SW480 (cell line): ENCODE measurements at regions not wholly inside any gene's neighbourhood (a gene's known extent, or its start where the extent isn't known, plus 50 kb on each side); places are given as distances from the start of the nearest gene placed in this dataset.
"Not testable (repeated sequence)": the region's sequence is repeated elsewhere in the genome, so short reads cannot be mapped to it uniquely, and the experiment has no call there.

Experiments used
- DNase-seq: peaks from one replicate; pipeline ENCODE4 v3.0.0-alpha.2; 2016; ENCODE audit warnings: low spot score

GRCh38 chr7:20520530-20520929 is 94.9 kb upstream of the ABCB5 start:
- DNase-seq = no peak

DNA sequence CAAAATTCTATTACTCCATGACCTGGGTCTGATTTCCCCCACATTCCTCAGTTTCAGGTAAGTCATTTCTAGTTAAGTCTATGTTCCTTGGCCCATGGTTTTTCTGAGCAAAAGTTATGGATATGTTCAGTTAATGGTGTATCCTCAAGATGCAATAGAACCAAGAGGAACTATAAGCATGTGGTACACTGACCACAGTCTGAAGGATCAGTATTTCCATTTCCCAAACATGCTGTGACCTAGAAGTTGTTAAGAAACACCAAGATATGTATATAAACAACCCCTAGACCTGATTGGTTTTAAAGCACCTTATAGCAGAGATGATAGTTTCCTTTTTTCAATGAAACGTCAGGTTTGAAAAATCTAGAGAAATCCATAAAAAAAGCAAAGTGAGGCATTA is 94.2 kb upstream of the ABCB5 start:
- DNase-seq = no peak

DNA sequence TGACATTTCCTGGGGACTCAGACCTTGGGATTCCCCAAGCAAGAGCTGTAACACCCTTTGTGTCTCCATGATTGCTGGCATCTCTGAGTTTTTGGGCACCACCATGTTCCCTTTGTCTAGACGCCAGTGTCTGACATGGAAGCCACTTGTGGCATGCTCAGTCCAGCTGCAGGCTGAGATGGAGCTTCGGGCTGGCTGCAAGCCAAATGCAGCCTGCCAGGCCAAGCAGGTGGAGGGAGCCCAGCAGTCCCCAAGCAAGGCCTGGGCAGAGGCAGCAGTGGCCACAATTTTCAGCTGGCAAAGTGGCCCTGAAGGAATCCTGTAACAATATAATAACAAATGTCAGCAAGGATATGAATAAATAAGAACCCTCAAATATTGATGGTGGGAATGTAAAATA is 86.2 kb upstream of the ABCB5 start:
- DNase-seq = no peak

DNA sequence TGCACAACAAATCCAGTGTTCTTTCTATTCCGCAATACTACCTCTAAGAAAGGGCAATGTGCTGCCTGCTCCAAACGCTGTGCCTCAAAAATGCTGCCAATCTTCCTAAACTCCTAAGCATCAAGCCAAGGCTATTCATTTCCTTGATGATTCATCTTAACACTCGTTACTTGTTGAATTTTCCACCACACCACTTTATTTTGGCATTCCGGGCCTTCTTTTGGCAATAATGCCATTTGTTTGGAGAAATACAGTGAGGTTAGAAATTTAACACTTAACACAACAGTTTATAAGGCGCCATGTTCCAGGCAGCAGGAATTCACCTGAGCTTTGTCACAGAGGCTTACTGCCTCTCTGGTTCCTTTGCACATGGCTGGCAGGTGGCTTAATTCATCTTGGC is 82.6 kb upstream of the ABCB5 start:
- no peak for DNase-seq

DNA sequence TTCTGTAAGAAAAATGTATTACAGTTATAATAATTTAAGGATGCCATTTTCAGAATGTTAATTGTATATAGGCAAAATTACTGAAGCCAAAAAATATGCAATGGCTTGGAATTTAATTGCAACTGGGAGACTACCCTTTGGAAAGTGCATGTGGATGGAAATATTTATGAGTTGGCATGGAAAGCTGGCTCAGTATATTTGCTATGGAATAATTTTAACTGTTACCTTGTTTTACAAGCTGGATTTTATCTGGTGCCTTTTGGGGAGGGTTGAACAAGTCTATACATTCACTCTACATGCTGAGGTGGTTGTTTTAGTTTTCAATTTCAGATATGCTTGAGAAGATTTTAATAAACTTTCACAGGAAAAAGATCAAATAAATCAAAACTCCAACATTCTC is 80.9 kb upstream of the ABCB5 start:
- DNase-seq = no peak

- no peak for DNase-seq
These were observed 79.9 kb upstream of the ABCB5 start for GRCh38 chr7:20535541-20535940.

DNA sequence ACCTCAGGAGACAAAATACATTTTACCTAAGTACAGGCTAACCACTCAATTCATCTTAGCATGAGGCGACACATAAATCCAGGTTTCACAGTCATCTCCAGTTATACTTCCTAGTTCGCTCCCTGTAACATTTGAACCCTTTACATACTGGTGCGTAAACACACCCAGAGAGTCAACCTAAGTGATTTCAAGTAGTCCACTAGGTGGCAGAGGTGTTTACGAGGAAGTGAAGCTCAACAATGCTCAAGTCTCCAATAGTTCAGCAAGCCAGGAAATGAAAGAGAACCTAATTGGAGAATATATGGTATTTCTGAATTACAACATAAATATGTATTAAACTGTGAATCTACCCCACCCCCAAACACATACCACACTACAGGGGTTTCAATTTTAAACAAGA is 76.3 kb upstream of the ABCB5 start:
- no peak for DNase-seq

GRCh38 chr7:20541608-20542349 is 73.7 kb upstream of the ABCB5 start:
- DNase-seq = no peak

DNA sequence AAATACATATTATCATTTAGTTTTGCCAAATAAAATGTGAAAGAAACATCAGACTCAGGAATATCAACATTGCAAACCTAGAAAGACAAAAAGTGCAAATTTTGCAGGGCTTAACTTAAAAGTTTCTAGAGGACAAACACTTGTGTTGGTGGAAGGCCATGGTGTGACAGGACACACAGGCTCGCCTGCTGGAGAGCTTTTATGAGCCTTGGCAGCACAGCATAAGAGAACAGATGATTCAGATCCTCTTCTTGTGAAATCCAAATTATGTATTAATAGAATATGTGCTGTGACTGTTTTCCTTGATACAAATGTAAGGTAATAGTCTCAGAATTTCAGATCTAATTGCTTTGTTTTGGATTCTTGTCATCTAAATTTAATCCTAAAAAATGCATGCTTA is 72.9 kb upstream of the ABCB5 start:
- DNase-seq = no peak

GRCh38 chr7:20543500-20543899 is 72.0 kb upstream of the ABCB5 start:
- no peak for DNase-seq

DNA sequence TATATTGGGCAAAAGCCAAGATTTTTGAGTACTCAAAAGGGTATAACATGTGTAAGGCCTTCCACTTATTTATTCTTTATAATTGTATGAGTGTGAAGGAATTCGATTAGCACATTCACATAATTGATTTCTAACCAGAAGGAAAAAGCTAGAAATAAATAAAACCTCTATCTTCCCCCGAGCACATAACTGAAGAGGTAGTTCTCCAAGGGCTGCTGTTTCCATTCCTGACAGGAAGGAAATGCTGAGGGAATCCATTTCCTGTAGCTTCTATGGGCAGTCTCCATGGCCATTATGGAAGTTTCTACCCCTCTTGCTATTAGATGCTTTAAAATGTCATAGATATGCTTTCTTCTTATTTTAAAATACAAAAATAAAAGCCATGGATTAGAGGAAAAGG is 70.5 kb upstream of the ABCB5 start:
- no peak for DNase-seq

- DNase-seq = not testable (repeated sequence)
These were observed 68.5 kb upstream of the ABCB5 start for GRCh38 chr7:20546958-20547357.

GRCh38 chr7:20554072-20554471 is 61.4 kb upstream of the ABCB5 start:
- no peak for DNase-seq

- DNase-seq = no peak
These were observed 59.4 kb upstream of the ABCB5 start for GRCh38 chr7:20556091-20556490.

DNA sequence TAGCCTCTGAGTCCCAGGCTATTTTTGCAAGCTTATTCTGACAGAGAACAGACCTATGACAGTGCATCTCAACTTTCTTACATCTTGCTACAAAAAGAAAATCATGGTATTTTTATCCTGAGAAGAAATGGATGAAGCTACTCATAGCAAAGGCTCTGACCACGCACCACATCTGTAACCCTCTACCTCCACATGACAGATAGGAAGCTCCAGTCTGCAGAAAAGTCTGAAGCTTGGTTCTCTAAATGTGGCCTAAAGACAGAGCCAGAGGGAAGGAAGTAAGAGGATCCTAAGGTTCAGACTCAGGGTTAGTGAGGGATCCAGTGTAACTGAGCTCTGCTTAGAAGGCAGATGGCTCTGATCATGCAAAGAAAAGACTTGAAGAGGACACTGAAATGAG is 58.4 kb upstream of the ABCB5 start:
- no peak for DNase-seq

DNA sequence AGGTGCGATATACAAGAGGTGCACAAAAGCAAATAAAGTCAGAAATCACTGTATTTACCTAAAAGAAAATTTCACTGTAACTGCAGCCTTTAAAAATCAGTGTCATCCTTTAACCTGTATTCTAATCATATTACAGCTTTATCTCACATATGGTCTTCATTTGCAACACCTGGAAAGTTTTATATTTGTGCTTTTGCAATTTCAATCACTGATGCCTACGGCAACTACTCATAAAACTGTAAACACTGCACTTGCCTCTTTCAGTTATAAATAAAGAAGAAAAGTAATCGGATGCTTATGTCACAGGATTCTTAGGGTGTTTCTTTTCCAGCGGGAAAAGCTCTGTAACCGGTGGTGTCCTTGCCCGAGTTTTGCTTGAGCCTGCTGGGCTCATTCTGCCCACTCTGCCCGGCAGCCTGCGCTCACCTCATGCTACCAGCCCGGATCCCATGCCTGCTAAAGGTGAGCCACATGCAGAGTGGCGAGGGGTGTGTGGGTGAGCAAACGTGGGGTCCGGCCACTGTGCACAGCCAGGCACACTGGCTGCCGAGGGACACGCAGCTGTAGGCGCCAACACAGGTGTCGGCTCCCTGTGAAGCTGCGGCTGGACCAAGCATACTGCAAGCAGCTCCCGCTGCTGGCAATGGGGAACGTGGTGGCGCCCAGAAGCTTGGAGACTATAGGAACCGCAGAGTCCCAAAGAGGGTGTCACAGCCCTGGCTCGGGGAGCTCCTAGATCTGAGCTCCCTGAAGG is 56.3 kb upstream of the ABCB5 start:
- DNase-seq = no peak

GRCh38 chr7:20559883-20560282 is 55.6 kb upstream of the ABCB5 start:
- DNase-seq = no peak

GRCh38 chr7:20560325-20561180 is 54.9 kb upstream of the ABCB5 start:
- no peak for DNase-seq

GRCh38 chr7:20561466-20561865 is 54.0 kb upstream of the ABCB5 start:
- no peak for DNase-seq

- DNase-seq = no peak
These were observed 53.6 kb upstream of the ABCB5 start for GRCh38 chr7:20561908-20562307.

DNA sequence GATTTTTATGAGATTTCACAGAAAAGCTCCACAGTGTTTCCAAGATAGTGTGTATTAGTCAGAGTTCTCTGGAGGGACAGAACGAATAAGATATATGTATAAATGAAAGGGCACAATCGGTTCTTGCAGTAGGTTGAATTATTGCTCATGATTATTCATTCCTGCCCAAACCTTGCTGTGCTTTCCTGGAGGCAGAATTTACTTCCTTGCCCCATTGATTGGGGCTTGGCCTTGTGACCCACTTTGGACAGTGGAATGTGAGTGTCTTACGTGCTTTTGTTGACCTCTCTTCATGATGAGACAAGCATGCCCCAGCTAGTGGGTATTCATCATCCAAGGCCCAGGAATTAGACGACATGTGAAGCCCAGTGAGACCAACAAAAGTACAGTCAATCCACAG is 53.0 kb upstream of the ABCB5 start:
- DNase-seq = no peak
